ENCODE measurements at regions not wholly inside any gene's neighbourhood (a gene's known extent, or its start where the extent isn't known, plus 50 kb on each side); places are given as distances from the start of the nearest gene placed in this dataset.

GRCh38 chr7:27346531-27347275, 104.1 kb downstream of the EVX1 start:
- Histone ChIP-seq H3K36me3 (ENCODE audit: low read depth, missing control alignments) (no peaks in the 10 kb centered on the region), H3K27ac (no peak overlapping the region), H3K4me3 (no peak overlapping the region), H3K27me3 (no peaks in the 10 kb centered on the region), H3K4me1 (no peaks in the 10 kb centered on the region), H3K9me3 (no peaks in the 10 kb centered on the region)
- 47 to 48% methylated on average over 10 of the region's 10 CpGs for WGBS, 2 donors
- intact Hi-C loops (cut with DNase I; ENCODE audit: low total_unique reads): no loop called here
- peak; percentile 20 for DNase-seq
- TF ChIP-seq POLR2A (IDR thresholded peaks at IDR 0.05) (no peak), CTCF (IDR thresholded peaks at IDR 0.05) (no peak)

GRCh38 chr7:27347276-27347640, 104.7 kb downstream of the EVX1 start:
- DNase-seq: no peak
- 71 to 77% methylated on average over 4 of the region's 4 CpGs for WGBS, 2 donors
- H3K4me1 ChIP-seq: no peaks in the 10 kb centered on the region
- no peak overlapping the region for H3K27ac ChIP-seq
- no peaks in the 10 kb centered on the region for H3K9me3 ChIP-seq
- no peak for TF ChIP-seq POLR2A (IDR thresholded peaks at IDR 0.05)
- TF ChIP-seq CTCF (IDR thresholded peaks at IDR 0.05): no peak
- no peaks in the 10 kb centered on the region for H3K27me3 ChIP-seq
- intact Hi-C loops (cut with DNase I; ENCODE audit: low total_unique reads): no loop called here
- no peaks in the 10 kb centered on the region for H3K36me3 ChIP-seq (ENCODE audit: low read depth, missing control alignments)
- H3K4me3 ChIP-seq: no peak overlapping the region

- no peak for TF ChIP-seq POLR2A (IDR thresholded peaks at IDR 0.05)
- no peak for TF ChIP-seq CTCF (IDR thresholded peaks at IDR 0.05)
- no peaks in the 10 kb centered on the region for H3K4me1 ChIP-seq
- no peak for DNase-seq
- H3K9me3 ChIP-seq: no peaks in the 10 kb centered on the region
- no peak overlapping the region for H3K27ac ChIP-seq
- intact Hi-C loops (cut with DNase I; ENCODE audit: low total_unique reads): no loop called here
- H3K4me3 ChIP-seq: no peak overlapping the region
- H3K36me3 ChIP-seq (ENCODE audit: low read depth, missing control alignments): no peaks in the 10 kb centered on the region
- H3K27me3 ChIP-seq: no peaks in the 10 kb centered on the region
- WGBS, 2 donors: 95 to 97% methylated on average over 2 of the region's 2 CpGs
These were observed 107.0 kb downstream of the EVX1 start for GRCh38 chr7:27349621-27350020.

- H3K36me3 ChIP-seq (ENCODE audit: low read depth, missing control alignments): no peaks in the 10 kb centered on the region
- DNase-seq: no peak
- WGBS, 2 donors: 63 to 72% methylated on average over 5 of the region's 5 CpGs
- H3K4me1 ChIP-seq: no peaks in the 10 kb centered on the region
- no peak for TF ChIP-seq POLR2A (IDR thresholded peaks at IDR 0.05)
- TF ChIP-seq CTCF (IDR thresholded peaks at IDR 0.05): no peak
- no peaks in the 10 kb centered on the region for H3K9me3 ChIP-seq
- no peak overlapping the region for H3K4me3 ChIP-seq
- intact Hi-C loops (cut with DNase I; ENCODE audit: low total_unique reads): no loop called here
- H3K27me3 ChIP-seq: no peaks in the 10 kb centered on the region
- no peak overlapping the region for H3K27ac ChIP-seq
These were observed 108.5 kb downstream of the EVX1 start for GRCh38 chr7:27351137-27351536.

GRCh38 chr7:27351786-27352185, 109.2 kb downstream of the EVX1 start:
- 71 to 85% methylated on average over 5 of the region's 5 CpGs for WGBS, 2 donors
- DNase-seq: no peak

More at GRCh38 chr7:27351786-27352185, 109.2 kb downstream of the EVX1 start:
- Histone ChIP-seq H3K4me3 (no peak overlapping the region), H3K27ac (no peak overlapping the region), H3K9me3 (no peaks in the 10 kb centered on the region), H3K4me1 (no peaks in the 10 kb centered on the region), H3K36me3 (ENCODE audit: low read depth, missing control alignments) (no peaks in the 10 kb centered on the region), H3K27me3 (no peaks in the 10 kb centered on the region)
- intact Hi-C loops (cut with DNase I; ENCODE audit: low total_unique reads): no loop called here
- no peak for TF ChIP-seq CTCF (IDR thresholded peaks at IDR 0.05)
- TF ChIP-seq POLR2A (IDR thresholded peaks at IDR 0.05): no peak
